ENCODE measurements at regions not wholly inside any gene's neighbourhood (a gene's known extent, or its start where the extent isn't known, plus 50 kb on each side); places are given as distances from the start of the nearest gene placed in this dataset.
"Not testable (repeated sequence)": the region's sequence is repeated elsewhere in the genome, so short reads cannot be mapped to it uniquely, and the experiment has no call there.

GRCh38 chr3:65126527-65127410 lies 439.0 kb upstream of the ADAMTS9 start:
- TF ChIP-seq, protein P1, sequence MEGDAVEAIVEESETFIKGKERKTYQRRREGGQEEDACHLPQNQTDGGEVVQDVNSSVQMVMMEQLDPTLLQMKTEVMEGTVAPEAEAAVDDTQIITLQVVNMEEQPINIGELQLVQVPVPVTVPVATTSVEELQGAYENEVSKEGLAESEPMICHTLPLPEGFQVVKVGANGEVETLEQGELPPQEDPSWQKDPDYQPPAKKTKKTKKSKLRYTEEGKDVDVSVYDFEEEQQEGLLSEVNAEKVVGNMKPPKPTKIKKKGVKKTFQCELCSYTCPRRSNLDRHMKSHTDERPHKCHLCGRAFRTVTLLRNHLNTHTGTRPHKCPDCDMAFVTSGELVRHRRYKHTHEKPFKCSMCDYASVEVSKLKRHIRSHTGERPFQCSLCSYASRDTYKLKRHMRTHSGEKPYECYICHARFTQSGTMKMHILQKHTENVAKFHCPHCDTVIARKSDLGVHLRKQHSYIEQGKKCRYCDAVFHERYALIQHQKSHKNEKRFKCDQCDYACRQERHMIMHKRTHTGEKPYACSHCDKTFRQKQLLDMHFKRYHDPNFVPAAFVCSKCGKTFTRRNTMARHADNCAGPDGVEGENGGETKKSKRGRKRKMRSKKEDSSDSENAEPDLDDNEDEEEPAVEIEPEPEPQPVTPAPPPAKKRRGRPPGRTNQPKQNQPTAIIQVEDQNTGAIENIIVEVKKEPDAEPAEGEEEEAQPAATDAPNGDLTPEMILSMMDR (conservative IDR thresholded peaks at IDR 0.05; ENCODE audit: low read depth, low read length), result no peak
- DNase-seq (ENCODE audit: low read depth), result peak; percentile 42
- H3K4me3 ChIP-seq (ENCODE audit: low read depth, low read length), result no peak overlapping the region

DNA sequence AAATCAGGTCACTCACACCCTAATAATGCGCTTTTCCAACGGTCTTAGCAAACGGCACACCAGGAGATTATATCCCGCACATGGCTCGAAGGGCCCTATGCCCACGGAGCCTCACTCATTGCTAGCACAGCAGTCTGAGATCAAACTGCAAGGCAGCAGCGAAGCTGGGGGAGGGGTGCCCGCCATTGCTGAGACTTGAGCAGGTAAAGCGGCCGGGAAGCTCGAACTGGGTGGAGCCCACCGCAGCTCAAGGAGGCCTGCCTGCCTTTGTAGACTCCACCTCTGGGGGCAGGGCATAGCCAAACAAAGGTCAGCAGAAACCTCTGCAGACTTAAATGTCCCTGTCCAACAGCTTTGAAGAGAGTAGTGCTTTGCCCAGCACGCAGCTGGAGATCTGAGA lies 432.4 kb upstream of the ADAMTS9 start:
- DNase-seq (ENCODE audit: low read depth); H3K4me3 ChIP-seq (ENCODE audit: low read depth, low read length): not testable (repeated sequence)

- TF ChIP-seq, protein P1 (conservative IDR thresholded peaks at IDR 0.05; ENCODE audit: low read depth, low read length), result no peak
- DNase-seq (ENCODE audit: low read depth), result no peak
- H3K4me3 ChIP-seq (ENCODE audit: low read depth, low read length), result no peak overlapping the region
These were observed 431.2 kb upstream of the ADAMTS9 start for GRCh38 chr3:65118912-65119499.

GRCh38 chr3:65114041-65114440 lies 426.2 kb upstream of the ADAMTS9 start:
- H3K4me3 ChIP-seq (ENCODE audit: low read depth, low read length), result no peak overlapping the region
- no peak for DNase-seq (ENCODE audit: low read depth)
- TF ChIP-seq, protein P1 (conservative IDR thresholded peaks at IDR 0.05; ENCODE audit: low read depth, low read length), result no peak

GRCh38 chr3:65112751-65113300 lies 425.0 kb upstream of the ADAMTS9 start:
- H3K4me3 ChIP-seq (ENCODE audit: low read depth, low read length), result no peak overlapping the region
- DNase-seq (ENCODE audit: low read depth), result no peak
- TF ChIP-seq, protein P1 (conservative IDR thresholded peaks at IDR 0.05; ENCODE audit: low read depth, low read length), result no peak

- TF ChIP-seq, protein P1 (conservative IDR thresholded peaks at IDR 0.05; ENCODE audit: low read depth, low read length), result no peak
- no peak overlapping the region for H3K4me3 ChIP-seq (ENCODE audit: low read depth, low read length)
- no peak for DNase-seq (ENCODE audit: low read depth)
These were observed 422.9 kb upstream of the ADAMTS9 start for GRCh38 chr3:65110661-65111060.

- no peak for DNase-seq (ENCODE audit: low read depth)
- H3K4me3 ChIP-seq (ENCODE audit: low read depth, low read length), result no peak overlapping the region
- TF ChIP-seq, protein P1 (conservative IDR thresholded peaks at IDR 0.05; ENCODE audit: low read depth, low read length), result no peak
These were observed 422.2 kb upstream of the ADAMTS9 start for GRCh38 chr3:65109966-65110500.
